NCI-H510A treated with DMSO at 0.1 percent for 48 hours (cell line): ENCODE measurements at regions not wholly inside any gene's neighbourhood (a gene's known extent, or its start where the extent isn't known, plus 50 kb on each side); places are given as distances from the start of the nearest gene placed in this dataset.
"Not testable (repeated sequence)": the region's sequence is repeated elsewhere in the genome, so short reads cannot be mapped to it uniquely, and the experiment has no call there.

Experiments
- DNase-seq: peaks from one replicate; lab custom pipeline; 2025; lab: John Stamatoyannopoulos, UW

DNA sequence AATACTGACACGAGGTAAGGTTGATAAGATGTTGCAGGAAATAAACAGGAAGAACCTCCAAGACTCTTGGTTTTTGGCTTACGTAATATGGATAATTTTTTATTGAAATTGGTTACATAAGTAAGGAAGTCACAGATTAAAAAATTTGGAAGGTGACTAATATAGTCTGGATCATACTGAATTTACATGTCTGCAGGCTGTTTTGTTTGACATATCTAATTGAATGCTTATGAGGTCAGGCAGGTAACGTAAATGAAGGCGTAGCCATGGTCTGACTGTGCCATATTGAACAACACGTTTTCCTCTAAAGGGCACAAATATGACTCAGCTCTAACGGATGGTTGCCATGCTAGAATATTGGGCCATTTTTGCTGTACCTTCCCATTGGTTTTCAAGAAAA, 648.1 kb upstream of the NOVA1 start:
- DNase-seq: no peak

DNA sequence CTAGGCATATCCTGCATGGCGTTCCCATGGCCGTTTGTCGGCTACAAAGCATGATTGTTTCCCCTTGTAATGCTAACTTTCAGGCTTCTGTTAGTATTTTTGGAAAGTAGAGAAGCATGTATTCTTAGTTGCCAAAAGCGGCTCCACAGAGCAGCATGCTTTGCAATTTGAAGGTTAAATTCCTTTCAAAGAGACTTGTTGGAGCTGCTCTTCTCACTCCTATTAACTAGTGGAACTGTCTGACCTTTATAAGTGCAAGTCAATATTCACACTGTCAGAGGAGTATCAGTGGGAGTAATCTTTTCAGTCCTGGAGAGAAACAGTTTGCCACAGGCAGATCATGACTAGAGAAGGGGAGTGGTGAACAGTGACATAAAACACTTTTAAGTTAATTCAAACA, 656.1 kb upstream of the NOVA1 start:
- no peak for DNase-seq

DNA sequence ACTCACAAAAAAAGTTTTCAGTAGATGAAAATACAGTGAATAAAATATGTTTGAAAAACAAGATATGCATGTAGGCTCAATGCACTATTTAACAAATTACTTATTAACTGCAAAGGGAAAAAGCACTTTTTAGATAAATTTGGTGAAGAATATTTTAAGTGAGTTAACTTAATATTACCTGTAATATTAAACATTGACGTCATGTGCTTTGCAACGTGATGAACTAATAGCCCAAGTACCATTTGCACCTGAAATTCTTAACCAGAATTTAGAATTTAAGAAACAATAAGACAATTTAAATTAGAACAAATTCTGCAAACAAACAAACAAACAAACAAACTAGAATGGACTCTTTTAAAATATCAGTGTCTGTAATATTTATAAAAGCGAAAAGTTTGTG, 659.0 kb upstream of the NOVA1 start:
- no peak for DNase-seq

DNA sequence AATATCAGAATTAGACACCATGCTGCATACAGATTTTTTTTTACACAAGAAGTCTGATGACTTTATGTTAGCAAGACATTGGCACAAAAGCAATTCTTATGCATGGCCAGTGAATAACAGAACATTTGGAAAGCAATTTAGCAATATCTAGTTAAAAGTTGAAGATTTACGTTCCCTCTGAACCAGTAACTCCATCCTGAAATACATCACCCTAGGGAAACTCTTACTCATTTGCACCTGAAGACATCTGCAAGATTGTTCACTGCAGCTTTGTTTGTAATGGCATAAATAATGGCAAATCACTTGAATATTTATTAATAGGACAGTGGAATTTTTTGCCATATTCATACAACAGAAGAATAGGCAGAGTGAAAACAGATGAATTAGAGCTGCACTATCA, 670.0 kb upstream of the NOVA1 start:
- no peak for DNase-seq

DNA sequence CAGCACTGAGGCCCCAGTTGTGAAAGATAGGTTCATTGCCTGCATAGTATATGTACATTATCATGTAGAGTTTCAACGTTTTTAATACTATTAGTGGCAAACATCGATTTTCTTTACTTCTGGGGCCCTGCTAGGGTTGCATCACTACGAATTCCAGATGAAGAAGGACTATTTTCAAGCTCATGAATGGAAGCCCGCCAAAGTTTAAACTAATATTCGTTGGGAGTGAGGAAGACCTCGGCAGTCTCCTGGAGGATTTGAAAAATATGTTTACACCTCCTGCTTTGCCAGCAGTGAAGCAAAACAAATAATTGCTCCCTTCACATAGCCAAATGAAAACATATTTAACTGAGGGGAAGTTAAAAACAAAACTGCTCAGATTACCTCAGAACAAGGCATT, 672.9 kb upstream of the NOVA1 start:
- DNase-seq: no peak

DNA sequence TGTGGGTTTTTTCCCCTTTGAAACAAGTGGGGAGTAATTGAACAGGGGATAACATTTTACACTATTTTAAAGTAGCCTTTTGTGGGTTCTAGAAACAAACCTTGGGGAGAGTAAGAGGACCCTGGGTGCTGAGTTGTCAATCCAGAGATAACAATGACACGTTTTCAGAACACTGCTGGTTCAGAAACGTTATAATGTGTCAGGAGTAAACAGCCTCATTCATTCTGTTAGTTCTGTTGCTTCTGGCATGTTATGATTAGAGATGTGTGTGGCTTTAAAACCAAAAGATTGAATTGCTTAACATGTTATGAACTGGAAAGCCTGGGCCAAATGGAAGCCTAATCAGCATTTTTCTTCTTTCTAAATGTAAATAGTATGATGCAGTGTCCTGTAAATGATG, 680.5 kb upstream of the NOVA1 start:
- no peak for DNase-seq

DNA sequence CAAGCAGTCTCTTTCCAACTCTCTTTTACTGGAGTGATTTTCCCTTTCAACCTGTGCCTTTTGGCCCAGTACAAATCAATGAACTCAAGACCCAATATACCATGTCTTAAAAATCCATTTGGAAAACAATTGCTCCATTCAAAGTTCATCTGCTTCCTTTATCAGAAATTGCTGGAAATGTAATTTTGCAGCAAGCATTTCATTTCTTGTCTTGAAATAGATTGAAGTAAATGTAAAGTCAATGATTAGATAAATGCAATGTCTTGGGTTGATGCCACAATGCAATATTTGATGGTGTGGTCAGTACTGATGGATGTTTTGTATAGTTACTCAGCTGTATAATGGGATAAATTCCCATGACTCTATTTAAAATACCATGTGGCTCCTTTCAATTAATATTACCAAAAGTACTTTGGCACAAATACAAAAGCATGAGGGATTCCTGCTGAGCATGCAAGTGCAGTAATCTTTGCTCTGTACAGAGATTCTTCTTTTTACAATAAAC, 707.7 kb upstream of the NOVA1 start:
- no peak for DNase-seq

DNA sequence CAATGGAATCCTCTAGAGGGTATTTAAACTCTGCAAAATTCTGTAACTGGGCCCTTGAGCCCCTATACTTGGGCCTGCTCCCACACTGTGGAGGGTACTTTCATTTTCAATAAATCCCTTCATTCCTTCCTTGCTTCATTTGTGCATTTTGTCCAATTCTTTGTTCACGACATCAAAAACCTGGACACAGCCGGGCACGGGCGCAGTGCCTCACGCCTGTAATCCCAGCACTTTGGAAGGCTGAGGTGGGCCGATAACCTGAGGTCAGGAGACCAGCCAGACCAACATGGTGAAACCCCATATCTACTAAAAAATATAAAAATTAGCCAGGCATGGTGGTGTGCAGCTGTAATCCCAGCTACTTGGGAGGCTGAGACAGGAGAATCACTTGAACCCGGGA, 714.9 kb upstream of the NOVA1 start:
- DNase-seq: not testable (repeated sequence)

DNA sequence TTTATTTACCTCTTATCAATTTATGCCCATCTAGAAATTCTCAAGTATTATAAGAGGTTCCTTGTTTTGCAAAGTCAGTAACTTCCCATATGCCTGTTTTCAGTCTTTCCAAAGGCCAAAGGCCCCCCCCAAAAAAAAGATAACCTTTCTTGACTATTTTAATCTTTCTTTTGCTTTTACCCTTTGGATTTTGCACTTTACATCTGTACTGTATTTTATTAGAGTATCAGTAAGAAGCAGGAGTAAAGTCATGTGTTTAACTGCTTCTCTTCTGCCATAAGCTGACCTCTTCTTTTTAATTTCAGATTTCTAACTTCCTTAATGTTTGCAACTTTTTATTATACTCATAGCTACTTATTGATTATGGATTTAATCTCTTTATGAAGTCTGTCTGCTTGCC, 716.4 kb upstream of the NOVA1 start:
- DNase-seq: no peak

DNA sequence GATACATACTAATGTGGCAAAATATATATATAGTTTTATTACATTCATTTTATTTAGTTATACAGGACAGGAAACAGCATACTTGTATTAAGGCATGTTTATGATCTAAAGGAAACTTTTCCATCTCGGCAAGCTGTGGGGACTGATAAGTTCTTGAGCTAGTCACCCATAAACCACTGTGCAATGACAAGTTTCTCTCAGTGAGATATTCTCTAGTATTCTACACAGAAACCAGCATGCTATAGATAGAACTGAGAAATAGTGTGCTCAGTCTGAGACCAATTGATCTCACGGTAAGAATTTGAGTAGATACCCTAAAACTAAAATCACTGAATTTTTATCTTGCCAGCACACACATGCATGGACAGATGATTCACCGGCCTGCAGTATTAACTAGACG, 717.6 kb upstream of the NOVA1 start:
- DNase-seq: no peak

DNA sequence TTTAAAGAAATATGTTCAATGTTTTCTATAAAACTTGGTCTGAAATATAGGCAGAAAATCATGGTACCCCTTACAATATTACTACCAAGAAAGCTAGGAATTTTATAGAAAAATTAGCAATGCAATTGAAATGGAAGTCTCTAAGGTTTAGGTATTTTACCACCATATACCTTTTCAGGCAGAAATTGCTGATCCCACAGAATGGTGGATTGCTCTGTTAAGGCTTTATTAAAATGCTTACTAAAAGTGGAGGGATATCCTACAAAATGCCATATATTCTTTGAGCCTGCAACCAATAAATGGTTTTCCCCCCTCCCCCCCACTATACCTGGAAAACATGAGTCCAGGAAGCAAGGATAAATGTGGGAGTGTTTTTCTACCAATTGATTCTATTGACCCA, 718.1 kb upstream of the NOVA1 start:
- DNase-seq: no peak

DNA sequence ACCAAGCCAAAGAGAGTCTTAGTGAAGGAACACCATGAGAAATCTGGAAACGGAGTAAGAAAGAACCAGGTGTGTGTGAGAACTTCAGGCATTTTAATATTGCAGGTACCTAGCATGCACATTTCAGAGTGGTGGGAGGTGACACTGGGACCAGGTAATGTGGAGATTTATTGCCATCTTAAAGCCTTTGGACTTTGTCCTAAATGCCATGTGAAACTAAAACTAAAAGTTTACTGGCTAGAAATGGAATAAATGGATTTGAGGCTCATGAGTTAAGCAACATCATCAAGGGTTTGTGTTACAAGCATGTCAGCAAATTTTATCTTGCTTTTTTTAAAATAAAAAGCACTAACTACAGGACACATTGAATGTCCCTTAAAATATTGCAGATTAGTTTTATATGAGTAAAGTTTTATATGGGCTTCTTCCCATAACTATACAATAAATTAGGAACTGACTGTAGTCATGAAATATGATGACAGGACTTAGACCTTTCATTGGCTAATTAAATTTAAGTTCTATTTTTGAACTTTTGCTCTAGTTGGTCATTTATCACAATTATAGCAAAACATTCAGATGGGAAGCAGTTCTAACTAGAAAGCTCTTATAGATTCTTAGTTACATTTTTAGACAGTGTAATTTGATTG, 721.1 kb upstream of the NOVA1 start:
- DNase-seq: no peak

DNA sequence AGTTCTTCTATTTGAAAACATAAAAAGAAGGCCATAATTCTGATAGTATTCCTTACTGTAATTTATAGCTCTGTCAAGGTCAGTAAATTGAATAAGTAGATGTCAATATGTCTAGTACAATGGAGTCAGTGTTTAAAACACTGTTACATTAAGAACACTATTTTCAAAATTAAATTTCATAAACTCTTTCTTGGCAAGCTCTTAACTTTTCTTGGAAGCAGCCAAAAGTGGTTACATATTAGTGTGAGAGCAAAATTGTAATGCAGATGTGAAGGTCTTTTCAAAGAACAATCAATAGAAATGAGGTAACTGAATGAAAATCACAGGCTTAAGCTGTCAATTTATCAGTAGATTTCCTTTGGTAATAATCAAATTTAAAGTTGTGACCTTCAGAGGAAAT, 722.4 kb upstream of the NOVA1 start:
- no peak for DNase-seq

DNA sequence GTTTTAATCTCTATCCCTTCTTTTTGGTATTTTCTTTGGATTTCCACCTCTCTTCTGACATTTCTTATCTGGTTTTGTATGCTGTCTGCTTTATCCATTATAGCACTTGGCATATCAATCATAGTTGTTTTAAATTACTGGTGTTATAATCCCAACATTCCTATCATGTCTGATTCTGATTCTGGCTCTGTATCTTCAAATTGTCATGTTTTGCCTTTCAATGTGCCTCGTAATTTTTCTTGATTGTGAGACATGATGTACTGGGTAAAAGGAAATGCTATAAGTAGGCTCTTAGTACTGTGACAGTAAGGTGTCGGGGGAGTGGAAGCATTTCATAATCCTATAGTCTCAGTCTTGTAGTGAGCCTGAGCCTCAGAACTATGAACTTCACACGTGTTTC, 729.3 kb upstream of the NOVA1 start:
- DNase-seq: no peak

DNA sequence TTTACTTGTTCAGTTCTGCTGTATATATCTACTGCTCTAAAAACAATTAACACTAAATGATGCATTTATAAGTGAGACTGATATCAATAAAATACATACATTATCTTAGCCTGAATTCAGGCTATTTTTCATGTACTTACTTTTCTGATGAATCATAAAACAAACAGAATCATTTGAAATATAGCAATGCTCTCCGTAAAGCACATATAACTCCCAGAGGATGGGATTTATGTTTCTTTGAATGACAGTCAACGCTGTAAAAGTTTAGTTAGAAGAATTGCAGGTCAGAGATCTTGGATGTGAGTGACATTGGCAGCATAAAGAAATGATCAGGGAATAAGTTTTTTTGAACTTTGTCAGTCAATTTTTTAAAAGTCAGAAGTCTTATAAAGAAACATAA, 740.2 kb upstream of the NOVA1 start:
- DNase-seq: no peak

DNA sequence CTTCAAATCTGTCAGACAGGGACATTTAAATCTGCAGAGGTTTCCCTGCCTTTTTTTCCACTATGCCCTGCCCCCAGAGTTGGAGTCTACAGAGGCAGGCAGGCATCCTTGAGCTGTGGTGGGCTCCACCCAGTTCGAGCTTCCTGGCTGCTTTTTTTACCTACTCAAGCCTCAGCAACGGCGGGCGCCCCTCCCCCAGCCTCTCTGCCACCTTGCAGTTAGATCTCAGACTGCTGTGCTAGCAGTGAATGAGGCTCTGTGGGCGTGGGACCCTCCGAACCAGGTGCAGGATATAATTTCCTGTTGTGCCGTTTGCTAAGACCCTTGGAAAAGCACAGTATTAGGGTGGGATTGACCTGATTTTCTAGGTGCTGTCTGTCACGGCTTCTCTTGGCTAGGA, 765.2 kb upstream of the NOVA1 start:
- DNase-seq: not testable (repeated sequence)

DNA sequence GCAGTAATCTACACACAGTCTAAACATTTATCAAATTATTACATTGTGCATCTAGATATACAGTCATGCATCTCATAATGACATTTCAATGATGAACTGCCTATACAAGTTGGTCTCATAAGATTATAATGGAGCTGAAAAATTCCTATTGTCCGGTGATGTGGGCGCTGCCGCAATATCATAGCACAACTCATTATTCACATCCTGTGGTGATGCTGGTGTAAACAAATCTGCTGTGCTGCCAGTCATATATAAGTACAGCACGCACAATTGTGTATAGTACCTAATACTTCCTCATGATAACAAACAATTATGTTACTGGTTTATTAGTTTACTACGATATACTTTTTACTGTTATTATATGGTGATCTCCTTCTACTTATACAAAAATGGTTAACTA, 768.8 kb upstream of the NOVA1 start:
- DNase-seq: no peak

DNA sequence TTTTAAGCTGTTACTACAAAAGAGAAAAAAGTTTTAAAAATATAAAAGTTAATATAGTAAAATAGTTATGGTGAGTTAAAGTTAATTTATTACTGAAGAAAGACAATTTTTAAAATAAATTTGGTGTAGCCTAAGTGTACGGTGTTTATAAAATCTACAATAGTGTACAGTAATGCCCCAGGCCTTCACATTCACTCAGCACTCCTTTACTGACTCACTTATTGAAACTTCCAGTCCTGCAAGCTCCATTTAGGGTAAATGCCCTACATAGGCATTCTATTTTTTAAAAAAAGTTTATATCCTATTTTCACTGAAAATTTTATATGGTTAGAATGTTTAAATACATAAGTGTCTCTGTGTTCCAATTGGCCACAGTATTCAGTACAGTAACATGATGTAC, 769.5 kb upstream of the NOVA1 start:
- no peak for DNase-seq

DNA sequence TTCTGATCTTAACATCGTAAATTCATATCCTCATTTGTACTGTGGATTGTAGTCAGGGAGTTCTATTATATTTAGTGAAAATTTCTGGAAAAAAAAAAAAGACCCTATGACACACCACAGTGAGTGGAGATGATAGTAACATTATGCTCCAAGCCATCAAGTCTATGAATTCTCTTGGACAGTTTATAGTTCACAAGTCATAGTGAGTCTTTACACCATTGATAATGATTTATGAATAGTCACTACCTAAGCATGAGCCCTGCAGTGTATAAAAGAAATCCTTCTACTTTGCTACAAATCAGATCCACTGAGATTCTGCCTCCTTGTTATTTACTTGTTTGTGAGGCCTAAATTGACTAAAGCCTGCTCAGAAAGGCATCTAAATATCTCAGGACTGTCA, 772.2 kb upstream of the NOVA1 start:
- DNase-seq: no peak

DNA sequence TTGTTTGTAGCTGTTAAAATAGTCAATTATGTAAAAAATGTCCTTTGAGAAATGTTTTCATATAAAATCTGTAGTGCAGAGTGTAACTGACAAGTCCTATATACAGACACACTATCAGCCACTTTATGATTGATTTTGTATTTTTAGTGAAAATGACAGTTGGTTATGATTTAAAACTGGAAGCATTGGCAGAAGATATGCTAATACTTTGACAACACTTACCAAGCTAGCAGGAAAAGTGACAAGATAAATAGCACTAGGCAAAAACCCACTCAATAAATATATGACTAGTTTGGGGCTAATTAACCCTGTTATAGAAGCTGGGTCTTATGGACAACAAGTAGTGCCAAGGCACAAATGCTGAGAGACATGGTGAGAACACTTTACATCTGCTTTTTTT, 772.9 kb upstream of the NOVA1 start:
- DNase-seq: no peak

DNA sequence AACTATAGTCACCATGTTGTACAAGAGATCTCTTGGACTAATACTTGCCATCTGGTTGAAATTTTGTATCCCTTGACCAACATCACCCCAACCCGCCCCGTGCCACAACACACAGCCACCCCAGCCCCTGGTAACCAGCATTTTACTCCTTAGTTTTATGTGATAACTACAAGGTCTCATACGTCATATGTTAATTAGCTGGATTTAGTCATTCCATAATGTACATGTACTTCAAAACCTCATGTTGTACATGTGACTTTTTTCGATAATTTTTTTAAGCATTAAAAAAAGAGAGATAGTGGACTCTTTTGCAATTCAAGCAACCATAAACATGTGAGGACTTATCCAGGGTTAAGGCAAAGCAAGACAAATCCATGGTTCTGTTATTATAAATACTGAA, 773.4 kb upstream of the NOVA1 start:
- no peak for DNase-seq

DNA sequence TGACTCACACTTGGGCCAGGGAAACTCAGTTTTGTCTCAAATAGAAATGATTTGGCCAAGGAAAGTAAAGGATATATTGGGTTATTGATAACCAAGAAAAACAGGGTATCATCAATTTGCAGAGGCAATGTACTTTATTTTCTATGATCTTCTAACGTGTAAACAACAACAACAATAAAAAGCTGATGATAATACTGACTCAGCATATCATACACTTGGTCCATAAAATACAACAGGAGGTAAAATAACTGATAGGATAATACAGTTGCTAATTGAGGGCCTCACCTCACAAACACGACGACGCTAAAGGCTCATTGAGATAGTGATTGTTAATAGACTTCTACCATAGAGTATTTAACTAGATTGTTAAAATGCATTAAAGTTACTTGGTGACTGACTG, 774.0 kb upstream of the NOVA1 start:
- no peak for DNase-seq

DNA sequence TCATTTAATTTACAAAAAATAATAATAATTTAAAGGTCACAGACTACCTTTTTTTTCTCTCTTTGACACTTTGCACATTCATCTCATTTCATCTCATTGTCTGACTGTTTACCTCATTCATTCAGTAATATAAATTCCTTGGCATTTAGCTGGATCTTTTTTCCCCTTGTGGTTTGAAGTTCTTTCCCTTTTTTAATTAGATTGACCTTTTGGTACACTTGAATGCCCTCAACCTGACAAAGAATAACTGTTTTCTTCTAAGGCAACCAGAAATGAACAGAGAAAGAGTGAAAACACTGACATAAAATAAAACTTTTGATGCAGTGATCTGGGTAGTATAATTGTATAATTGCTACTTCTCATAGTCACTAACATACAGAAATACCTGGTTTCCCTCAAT, 774.9 kb upstream of the NOVA1 start:
- DNase-seq: no peak

DNA sequence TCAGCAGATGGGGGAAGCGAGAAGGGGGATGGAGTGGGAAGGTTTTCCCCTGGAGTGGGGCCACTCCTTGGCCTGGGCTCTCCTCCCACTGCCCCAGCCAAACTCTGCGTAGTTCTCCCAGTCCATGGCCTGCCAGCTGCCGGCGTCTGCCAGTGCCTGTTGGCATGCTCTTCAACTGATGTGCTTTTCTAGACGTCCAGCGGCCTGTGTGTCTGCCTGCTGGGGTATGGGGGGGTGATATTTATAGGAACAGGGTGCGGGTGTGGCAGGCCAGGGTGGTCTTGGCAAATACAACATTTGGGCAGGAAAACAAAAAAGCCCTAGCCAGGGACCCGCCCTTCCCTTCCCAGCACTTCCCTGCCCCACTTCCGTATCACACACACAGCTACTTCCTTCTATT, 786.3 kb upstream of the NOVA1 start:
- DNase-seq: no peak

DNA sequence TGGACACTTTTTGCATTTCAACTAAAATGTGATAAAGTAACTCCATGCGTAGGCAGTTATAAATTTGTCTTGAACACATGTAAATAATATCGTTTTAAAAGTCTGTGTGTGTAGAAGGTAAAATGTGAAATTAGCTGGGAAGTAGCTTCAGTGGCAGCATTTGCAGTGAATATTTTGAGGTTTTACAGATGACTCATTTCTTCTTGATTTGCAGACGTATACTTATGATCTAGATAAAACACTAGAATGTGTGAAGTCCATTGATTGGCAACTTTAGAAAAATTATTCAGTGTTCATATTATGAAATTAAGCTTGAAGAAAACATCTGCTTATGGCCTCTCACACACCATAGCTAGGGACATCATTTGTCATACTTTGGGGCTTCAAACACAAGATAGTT, 788.6 kb upstream of the NOVA1 start:
- DNase-seq: no peak
